SU-DHL-6 (cell line): ENCODE measurements at regions not wholly inside any gene's neighbourhood (a gene's known extent, or its start where the extent isn't known, plus 50 kb on each side); places are given as distances from the start of the nearest gene placed in this dataset.

ENCODE experiments used
- EZH2phosphoT487 ChIP-seq: fragments of 200-600 bp; sonication (generic), shearing (Covaris generic); conservative IDR thresholded peaks from 2 replicates; pipeline ENCODE4 v1.6.1; 2018; ENCODE audit warnings: mild to moderate bottlenecking, antibody characterized with exemption, low read length, moderate library complexity, mixed read lengths
- TF ChIP-seq, protein P1 (sequence below): fragments of 200-600 bp; sonication (generic); IDR thresholded peaks from one replicate; pipeline ENCODE4 v1.5.1; 2017; ENCODE audit warnings: antibody characterized with exemption, mild to moderate bottlenecking, low read length, moderate library complexity; ENCODE audit not compliant: insufficient read depth, poor library complexity, severe bottlenecking

DNA sequence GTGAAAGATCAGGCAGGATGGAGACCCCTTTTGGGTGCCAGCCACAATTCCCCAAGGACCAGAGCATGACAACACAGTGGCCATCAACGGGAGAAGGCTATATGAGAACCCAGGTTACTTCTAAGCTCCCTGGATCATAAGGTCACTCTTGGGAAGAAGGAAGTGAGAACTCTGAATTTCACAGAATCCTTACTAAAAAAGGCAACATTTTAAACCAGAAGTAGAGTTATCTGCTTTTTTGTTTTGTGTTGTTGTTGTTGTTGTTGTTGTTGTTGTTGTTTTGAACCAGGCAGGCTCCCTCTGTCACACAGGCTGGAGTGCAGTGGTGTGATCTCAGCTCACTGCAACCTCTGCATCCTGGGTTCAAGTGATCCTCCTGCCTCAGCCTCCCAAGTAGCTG is 107.4 kb upstream of the TNFAIP3 start:
- TF ChIP-seq, protein P1, sequence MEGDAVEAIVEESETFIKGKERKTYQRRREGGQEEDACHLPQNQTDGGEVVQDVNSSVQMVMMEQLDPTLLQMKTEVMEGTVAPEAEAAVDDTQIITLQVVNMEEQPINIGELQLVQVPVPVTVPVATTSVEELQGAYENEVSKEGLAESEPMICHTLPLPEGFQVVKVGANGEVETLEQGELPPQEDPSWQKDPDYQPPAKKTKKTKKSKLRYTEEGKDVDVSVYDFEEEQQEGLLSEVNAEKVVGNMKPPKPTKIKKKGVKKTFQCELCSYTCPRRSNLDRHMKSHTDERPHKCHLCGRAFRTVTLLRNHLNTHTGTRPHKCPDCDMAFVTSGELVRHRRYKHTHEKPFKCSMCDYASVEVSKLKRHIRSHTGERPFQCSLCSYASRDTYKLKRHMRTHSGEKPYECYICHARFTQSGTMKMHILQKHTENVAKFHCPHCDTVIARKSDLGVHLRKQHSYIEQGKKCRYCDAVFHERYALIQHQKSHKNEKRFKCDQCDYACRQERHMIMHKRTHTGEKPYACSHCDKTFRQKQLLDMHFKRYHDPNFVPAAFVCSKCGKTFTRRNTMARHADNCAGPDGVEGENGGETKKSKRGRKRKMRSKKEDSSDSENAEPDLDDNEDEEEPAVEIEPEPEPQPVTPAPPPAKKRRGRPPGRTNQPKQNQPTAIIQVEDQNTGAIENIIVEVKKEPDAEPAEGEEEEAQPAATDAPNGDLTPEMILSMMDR = no peak
- no peak for TF ChIP-seq EZH2phosphoT487
